NCI-H2227 treated with DMSO at 0.1 percent for 48 hours (cell line): ENCODE measurements at regions not wholly inside any gene's neighbourhood (a gene's known extent, or its start where the extent isn't known, plus 50 kb on each side); places are given as distances from the start of the nearest gene placed in this dataset.
"Not testable (repeated sequence)": the region's sequence is repeated elsewhere in the genome, so short reads cannot be mapped to it uniquely, and the experiment has no call there.

Experiments
- DNase-seq: peaks from one replicate; lab custom pipeline; 2025; lab: John Stamatoyannopoulos, UW

- DNase-seq, result no peak
Measured at GRCh38 chr3:140870351-140870750, 71.3 kb upstream of the SLC25A36 start.

GRCh38 chr3:140871022-140871421 lies 70.6 kb upstream of the SLC25A36 start:
- DNase-seq, result no peak

- DNase-seq, result not testable (repeated sequence)
Measured at GRCh38 chr3:140872165-140872564, 69.5 kb upstream of the SLC25A36 start.

- DNase-seq, result no peak
Measured at GRCh38 chr3:140883428-140884040, 58.1 kb upstream of the SLC25A36 start.

- DNase-seq, result not testable (repeated sequence)
Measured at GRCh38 chr3:140885697-140886096, 55.9 kb upstream of the SLC25A36 start.
